ENCODE measurements at regions not wholly inside any gene's neighbourhood (a gene's known extent, or its start where the extent isn't known, plus 50 kb on each side); places are given as distances from the start of the nearest gene placed in this dataset.

DNA sequence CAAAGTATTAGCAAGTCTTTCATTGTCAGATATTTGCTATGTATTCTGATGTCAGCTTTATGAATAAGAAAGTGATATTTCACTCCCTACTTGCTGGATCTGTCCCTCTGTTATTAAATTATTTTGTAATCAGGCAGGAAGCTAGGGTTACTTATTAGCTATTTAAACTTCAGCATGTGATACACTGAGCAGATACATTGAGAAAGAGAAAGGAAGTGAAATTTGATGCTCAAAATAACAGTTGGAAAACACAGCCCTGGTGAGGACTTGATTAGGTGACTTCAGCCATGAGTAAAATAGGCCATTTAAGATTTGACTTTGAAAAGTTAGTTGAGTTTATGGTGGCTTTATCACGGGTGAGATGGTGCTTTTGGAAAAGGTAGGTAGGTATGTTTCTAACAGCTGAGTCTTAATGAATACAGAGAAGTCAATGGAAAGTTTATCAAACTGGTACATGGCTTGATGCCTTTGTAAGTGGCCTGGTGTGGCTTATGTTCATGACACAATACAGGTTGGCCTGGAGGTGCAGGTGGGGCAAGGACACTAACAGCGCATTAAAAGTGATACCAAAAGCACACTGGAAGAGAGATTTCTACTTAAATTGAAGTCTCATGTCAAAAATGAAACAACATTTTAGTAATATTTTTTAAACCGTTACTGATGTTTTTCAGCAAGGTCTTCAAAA, 321.2 kb upstream of the SPOCK3 start:
- TF ChIP-seq, protein P1, sequence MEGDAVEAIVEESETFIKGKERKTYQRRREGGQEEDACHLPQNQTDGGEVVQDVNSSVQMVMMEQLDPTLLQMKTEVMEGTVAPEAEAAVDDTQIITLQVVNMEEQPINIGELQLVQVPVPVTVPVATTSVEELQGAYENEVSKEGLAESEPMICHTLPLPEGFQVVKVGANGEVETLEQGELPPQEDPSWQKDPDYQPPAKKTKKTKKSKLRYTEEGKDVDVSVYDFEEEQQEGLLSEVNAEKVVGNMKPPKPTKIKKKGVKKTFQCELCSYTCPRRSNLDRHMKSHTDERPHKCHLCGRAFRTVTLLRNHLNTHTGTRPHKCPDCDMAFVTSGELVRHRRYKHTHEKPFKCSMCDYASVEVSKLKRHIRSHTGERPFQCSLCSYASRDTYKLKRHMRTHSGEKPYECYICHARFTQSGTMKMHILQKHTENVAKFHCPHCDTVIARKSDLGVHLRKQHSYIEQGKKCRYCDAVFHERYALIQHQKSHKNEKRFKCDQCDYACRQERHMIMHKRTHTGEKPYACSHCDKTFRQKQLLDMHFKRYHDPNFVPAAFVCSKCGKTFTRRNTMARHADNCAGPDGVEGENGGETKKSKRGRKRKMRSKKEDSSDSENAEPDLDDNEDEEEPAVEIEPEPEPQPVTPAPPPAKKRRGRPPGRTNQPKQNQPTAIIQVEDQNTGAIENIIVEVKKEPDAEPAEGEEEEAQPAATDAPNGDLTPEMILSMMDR (IDR thresholded peaks at IDR 0.05) = no peak
- no peak for TF ChIP-seq EZH2phosphoT487 (IDR thresholded peaks at IDR 0.05)
- TF ChIP-seq EZH2 (IDR thresholded peaks at IDR 0.05) = no peak

All from neural progenitor cell (in vitro differentiated cells).